Gastrocnemius medialis (tissue), 4 donors: ENCODE measurements at regions not wholly inside any gene's neighbourhood (a gene's known extent, or its start where the extent isn't known, plus 50 kb on each side); places are given as distances from the start of the nearest gene placed in this dataset.
A peak's percentile ranks its signal among the peaks of the same experiment; 100 is the strongest.

ENCODE experiments used
- ATAC-seq, 2 donors: fragments of 150-250 bp; one replicate each; pipeline ENCODE4 v1.9.1; 2016
- DNase-seq, 2 donors: peaks; one replicate each; pipeline ENCODE4 v3.0.0-alpha.2; 2019
- H3K27ac ChIP-seq, 4 donors: fragments of 200-600 bp; sonication (generic); 1 replicate in 1 of 4; 2 replicates in 3 of 4; pipeline ENCODE4 v1.5.1; 2016 to 2018; ENCODE audit warnings: mild to moderate bottlenecking in 2 of 4, moderate library complexity in 1 of 4
- H3K27me3 ChIP-seq, 3 donors: fragments of 200-600 bp; sonication (generic) in 2 of 3; 1 replicate in 1 of 3; 2 replicates in 2 of 3; pipeline versions ENCODE4 v1.5.1 to v1.6.0; 2016 to 2019; ENCODE audit warnings: mild to moderate bottlenecking in 1 of 3, moderate library complexity in 1 of 3
- H3K36me3 ChIP-seq, 2 donors: fragments of 200-600 bp; sonication (generic) in 1 of 2; one replicate each; pipeline ENCODE4 v1.5.1; 2017 to 2018
- H3K4me1 ChIP-seq, 2 donors: fragments of 200-600 bp; sonication (generic) in 1 of 2; one replicate each; pipeline ENCODE4 v1.5.1; 2016 to 2017; ENCODE audit warnings: mild to moderate bottlenecking in 2 of 2
- H3K4me3 ChIP-seq, 4 donors: fragments of 200-600 bp; sonication (generic) in 3 of 4; 1 replicate in 1 of 4; 2 replicates in 3 of 4; pipeline ENCODE4 v1.5.1; 2016 to 2019; ENCODE audit warnings: mild to moderate bottlenecking in 2 of 4
- H3K9me3 ChIP-seq, 3 donors: fragments of 200-600 bp; sonication (generic) in 2 of 3; 1 replicate in 1 of 3; 2 replicates in 2 of 3; pipeline ENCODE4 v1.5.1; 2016 to 2019
- POLR2A ChIP-seq, 2 donors: fragments of 450-650 bp; IDR thresholded peaks; one replicate each; pipeline ENCODE4 v1.6.1; 2017; ENCODE audit warnings: antibody characterized with exemption in 2 of 2, mild to moderate bottlenecking in 2 of 2, moderate library complexity in 2 of 2
- in situ Hi-C, 4 donors: fragments of 200-750 bp; cut with MboI; loops; one replicate each; pipeline versions ENCODE4 v1.15.0 to v1.8.0; 2017; ENCODE audit warnings: low sequenced_read_pairs in 4 of 4
- intact Hi-C: fragments of 100-400 bp; cut with DNase I; formaldehyde crosslinking; loops from one replicate; pipeline ENCODE4 v1.15.1; 2023; ENCODE audit warnings: low total_unique reads
- TF ChIP-seq, protein P1 (sequence below), 5 experiments: fragments of 450-650 bp in 3 of 5; fragments of 200-600 bp in 2 of 5; sonication (generic) in 2 of 5; IDR thresholded peaks in 4 of 5; conservative IDR thresholded peaks in 1 of 5; 1 replicate in 4 of 5; 2 replicates in 1 of 5; pipeline ENCODE4 v1.5.1; 2016 to 2019; ENCODE audit warnings: antibody characterized with exemption in 5 of 5, mild to moderate bottlenecking in 3 of 5, moderate library complexity in 3 of 5

DNA sequence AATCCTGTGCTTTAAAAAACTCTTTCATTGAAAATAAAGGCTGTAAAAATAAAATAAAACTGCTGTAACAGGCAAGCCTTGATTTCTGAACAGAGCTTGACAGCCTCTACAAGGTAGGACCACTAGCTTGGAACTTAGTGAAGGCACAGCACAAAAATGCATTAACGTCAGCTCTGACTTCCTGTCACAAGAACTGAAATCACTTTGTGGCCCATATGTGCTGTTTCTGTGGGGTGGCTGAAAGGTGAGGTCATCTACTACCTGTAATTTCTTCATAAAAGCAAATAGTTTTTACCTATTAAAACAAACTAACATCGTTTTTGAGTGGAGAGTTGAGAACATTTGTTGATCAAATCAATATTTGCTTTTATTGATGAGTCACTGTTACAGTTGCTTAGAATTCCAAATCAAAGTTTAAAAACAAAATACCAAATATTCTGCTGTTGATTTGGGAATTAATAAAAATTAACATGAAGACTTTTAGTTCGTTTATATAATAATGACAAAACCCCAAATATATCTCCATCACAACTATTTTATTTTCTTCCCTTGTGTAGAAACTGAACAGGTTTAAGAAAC, 1034.1 kb downstream of the MCTP2 start:
- no peak for TF ChIP-seq POLR2A (IDR thresholded peaks at IDR 0.05)
- TF ChIP-seq, protein P1, sequence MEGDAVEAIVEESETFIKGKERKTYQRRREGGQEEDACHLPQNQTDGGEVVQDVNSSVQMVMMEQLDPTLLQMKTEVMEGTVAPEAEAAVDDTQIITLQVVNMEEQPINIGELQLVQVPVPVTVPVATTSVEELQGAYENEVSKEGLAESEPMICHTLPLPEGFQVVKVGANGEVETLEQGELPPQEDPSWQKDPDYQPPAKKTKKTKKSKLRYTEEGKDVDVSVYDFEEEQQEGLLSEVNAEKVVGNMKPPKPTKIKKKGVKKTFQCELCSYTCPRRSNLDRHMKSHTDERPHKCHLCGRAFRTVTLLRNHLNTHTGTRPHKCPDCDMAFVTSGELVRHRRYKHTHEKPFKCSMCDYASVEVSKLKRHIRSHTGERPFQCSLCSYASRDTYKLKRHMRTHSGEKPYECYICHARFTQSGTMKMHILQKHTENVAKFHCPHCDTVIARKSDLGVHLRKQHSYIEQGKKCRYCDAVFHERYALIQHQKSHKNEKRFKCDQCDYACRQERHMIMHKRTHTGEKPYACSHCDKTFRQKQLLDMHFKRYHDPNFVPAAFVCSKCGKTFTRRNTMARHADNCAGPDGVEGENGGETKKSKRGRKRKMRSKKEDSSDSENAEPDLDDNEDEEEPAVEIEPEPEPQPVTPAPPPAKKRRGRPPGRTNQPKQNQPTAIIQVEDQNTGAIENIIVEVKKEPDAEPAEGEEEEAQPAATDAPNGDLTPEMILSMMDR (IDR thresholded peaks at IDR 0.05 in 4 of 5, conservative IDR thresholded peaks at IDR 0.05 in 1 of 5) = no peak
- no peak overlapping the region for H3K4me3 ChIP-seq
- peak overlapping the region; percentile 18 to 56 (median 52) for H3K27ac ChIP-seq
- peaks cover 0 to 3% of the 10 kb centered on the region in 2 donors for H3K4me1 ChIP-seq
- no peaks in the 10 kb centered on the region for H3K9me3 ChIP-seq
- intact Hi-C loops = no loop called here
- ATAC-seq (no peak), DNase-seq (no peak)
- in situ Hi-C loops = loop anchor here in 3 of 4 donors (10.0 to 25.0 kb wide), 5 partner anchors 897 to 1972 kb away; partner anchors contain the start of gene NR2F2 (in 1 of the 3)
- H3K36me3 ChIP-seq = no peaks in the 10 kb centered on the region
- H3K27me3 ChIP-seq = no peaks in the 10 kb centered on the region

- Histone ChIP-seq H3K9me3 (no peaks in the 10 kb centered on the region), H3K4me3 (no peak overlapping the region), H3K27me3 (no peaks in the 10 kb centered on the region), H3K36me3 (no peaks in the 10 kb centered on the region), H3K4me1 (peaks cover 0 to 3% of the 10 kb centered on the region in 2 donors), H3K27ac (peak overlapping the region; percentile 18 to 70 (median 54))
- in situ Hi-C loops (loop anchor here in 3 of 4 donors (10.0 to 25.0 kb wide), 5 partner anchors 896 to 1971 kb away; partner anchors contain the start of gene NR2F2 (in 1 of the 3)), intact Hi-C loops (no loop called here)
- DNase-seq = peak; percentile 4 to 29
- ATAC-seq = peak; percentile 41 to 63
- TF ChIP-seq, protein P1 (IDR thresholded peaks at IDR 0.05 in 4 of 5, conservative IDR thresholded peaks at IDR 0.05 in 1 of 5) = no peak
- TF ChIP-seq POLR2A (IDR thresholded peaks at IDR 0.05) = no peak
Observed at GRCh38 chr15:95266451-95267061, 1035.2 kb downstream of the MCTP2 start.

GRCh38 chr15:95267481-95267880, 1036.1 kb downstream of the MCTP2 start:
- H3K36me3 ChIP-seq = no peaks in the 10 kb centered on the region
- TF ChIP-seq, protein P1 (IDR thresholded peaks at IDR 0.05 in 4 of 5, conservative IDR thresholded peaks at IDR 0.05 in 1 of 5) = no peak
- no peak for TF ChIP-seq POLR2A (IDR thresholded peaks at IDR 0.05)
- no peaks in the 10 kb centered on the region for H3K9me3 ChIP-seq
- H3K4me1 ChIP-seq = peaks cover 0 to 3% of the 10 kb centered on the region in 2 donors
- no peak for DNase-seq
- intact Hi-C loops = no loop called here
- H3K4me3 ChIP-seq = no peak overlapping the region
- peak in 1 of 2 donors; percentile 37 for ATAC-seq
- peak overlapping the region; percentile 18 to 70 (median 46) for H3K27ac ChIP-seq
- H3K27me3 ChIP-seq = no peaks in the 10 kb centered on the region
- in situ Hi-C loops = loop anchor here in 3 of 4 donors (10.0 to 25.0 kb wide), 5 partner anchors 895 to 1970 kb away; partner anchors contain the start of gene NR2F2 (in 1 of the 3)

- Histone ChIP-seq H3K9me3 (no peaks in the 10 kb centered on the region), H3K4me1 (peaks cover 0 to 3% of the 10 kb centered on the region in 2 donors), H3K27ac (peak overlapping the region; percentile 3 to 70 (median 34)), H3K4me3 (no peak overlapping the region), H3K27me3 (no peaks in the 10 kb centered on the region), H3K36me3 (no peaks in the 10 kb centered on the region)
- ATAC-seq (no peak), DNase-seq (no peak)
- intact Hi-C loops (no loop called here), in situ Hi-C loops (loop anchor here in 3 of 4 donors (10.0 to 25.0 kb wide), 5 partner anchors 893 to 1968 kb away; partner anchors contain the start of gene NR2F2 (in 1 of the 3))
- no peak for TF ChIP-seq POLR2A (IDR thresholded peaks at IDR 0.05)
- TF ChIP-seq, protein P1 (IDR thresholded peaks at IDR 0.05 in 4 of 5, conservative IDR thresholded peaks at IDR 0.05 in 1 of 5) = no peak
Observed at GRCh38 chr15:95269242-95270183, 1038.2 kb downstream of the MCTP2 start.
